NCI-H2171 treated with DMSO at 0.1 percent for 48 hours (cell line): ENCODE measurements at regions not wholly inside any gene's neighbourhood (a gene's known extent, or its start where the extent isn't known, plus 50 kb on each side); places are given as distances from the start of the nearest gene placed in this dataset.

Experiments
- DNase-seq: peaks from one replicate; lab custom pipeline; 2025; lab: John Stamatoyannopoulos, UW

GRCh38 chr14:101026341-101026740 is 122.8 kb upstream of the RTL1 start:
- DNase-seq: no peak

DNA sequence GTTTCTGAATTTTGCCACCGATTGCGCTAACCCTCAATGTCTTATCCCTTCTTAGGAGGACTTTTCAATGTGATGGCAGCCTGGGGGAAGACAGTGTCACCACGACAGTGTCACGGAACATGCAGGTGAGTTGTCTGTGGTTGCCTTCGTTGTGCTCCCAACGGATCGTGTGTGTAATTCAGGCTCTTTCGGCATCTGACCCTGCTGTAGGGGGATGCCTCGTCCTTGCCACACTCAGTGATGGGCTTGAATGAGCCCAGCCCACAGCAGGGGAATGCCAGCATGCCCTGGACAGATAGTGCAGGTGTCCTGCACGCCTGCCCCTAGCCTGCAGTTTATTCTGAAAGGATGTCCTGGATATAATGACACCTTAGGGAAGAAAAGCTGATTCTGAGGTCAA is 123.8 kb upstream of the RTL1 start:
- DNase-seq: no peak

- DNase-seq: no peak
These were observed 124.4 kb upstream of the RTL1 start for GRCh38 chr14:101027966-101028365.

DNA sequence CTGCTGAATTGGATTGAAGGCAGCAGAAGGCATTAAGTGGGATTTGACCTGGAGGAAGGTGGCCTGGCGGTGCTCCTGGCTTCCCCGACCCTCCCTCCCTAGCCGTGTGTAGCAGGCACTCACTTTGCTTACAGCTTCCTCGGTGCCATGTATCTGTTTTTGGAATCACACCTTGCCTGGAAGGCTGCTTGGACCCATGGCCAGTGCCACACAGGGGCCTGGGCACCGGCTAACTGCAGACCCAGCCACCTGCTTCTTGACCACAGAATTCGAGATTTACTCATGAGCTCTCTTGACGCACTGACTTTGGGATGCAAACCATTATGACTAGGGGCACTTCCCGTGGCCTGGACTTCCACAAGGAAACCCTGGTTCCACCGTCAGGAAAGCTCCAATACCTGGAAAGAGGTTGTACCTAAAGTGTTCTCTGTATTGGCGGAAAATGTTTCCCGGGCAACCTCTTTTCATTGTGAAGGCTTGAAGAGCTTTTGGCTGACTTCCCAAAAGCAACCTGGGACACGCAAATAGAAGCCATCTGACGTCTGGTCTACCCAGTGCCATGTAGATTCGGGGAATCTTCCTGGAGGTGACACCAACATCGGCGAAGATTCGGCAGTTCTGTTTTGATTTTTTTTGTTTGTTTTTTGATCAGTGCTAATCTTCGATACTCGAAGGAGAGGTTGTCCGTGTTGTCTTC is 125.6 kb upstream of the RTL1 start:
- peak; percentile 71 for DNase-seq

DNA sequence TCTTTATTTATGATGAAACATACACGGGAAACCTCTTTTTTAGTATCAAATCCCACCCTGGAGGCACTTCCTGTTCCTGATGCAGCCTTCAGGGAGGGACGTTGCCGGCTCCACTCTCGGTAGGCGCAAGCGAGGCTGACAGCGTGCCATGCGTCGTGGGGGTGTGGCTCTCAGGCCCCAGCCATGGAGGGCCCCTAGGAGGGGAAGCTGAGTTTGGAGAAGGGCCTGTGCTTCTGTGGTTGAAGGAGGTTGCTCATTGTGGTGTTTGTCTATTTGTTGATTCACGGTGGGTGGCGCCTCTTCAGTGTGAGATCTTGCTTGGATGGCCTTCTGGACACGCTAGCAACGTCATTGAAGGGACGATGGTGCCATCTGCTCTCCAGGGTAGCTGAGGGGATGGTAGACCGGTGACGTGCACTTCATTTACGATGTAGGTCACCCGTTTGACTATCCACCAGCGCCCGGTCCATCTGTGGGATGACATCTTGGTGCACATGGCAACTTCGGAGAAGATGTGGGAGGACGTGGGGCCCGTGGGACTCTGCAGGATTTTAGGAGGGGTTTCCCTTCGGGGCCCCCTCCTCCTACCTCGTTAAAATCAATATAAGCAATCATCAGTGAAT is 126.3 kb upstream of the RTL1 start:
- no peak for DNase-seq

DNA sequence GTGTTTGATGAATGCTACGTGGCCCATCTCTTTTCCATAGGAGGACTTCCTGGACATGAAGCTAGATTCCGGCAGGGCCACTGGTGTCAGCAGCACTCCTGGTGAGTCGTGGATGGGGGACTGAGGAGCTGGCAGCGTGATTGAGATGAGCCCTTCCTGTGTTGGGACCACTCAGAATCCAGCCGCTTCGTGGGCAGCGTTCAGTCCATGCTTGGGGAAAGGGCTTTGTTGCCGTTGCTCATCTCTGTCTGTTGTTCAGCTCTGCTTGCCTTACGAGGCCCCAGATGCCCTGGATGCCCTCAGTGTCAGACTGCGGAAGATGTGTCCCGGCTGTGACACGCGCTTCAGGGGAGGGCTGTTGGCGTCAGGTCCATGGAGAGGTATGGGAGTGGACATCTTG is 127.1 kb upstream of the RTL1 start:
- DNase-seq: no peak

GRCh38 chr14:101031186-101031585 is 127.7 kb upstream of the RTL1 start:
- DNase-seq: no peak

DNA sequence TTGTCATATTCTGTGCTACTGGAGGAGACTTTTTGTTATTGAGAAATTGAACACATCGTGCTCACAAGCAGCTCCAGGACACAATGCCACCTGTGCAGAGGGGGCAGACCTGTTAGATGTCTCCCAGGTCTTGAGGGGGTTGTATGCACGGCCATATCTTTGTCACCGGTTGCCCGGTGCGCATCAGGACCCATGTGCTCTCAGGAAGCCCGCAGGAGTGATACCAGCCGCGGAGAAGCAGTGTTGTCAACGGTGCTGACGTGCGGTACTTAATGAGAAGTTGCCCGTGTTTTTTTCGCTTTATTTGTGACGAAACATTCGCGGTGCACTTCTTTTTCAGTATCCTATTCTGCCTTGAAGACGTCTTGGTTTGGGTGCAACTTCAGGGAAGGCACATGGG is 128.2 kb upstream of the RTL1 start:
- DNase-seq: no peak

DNA sequence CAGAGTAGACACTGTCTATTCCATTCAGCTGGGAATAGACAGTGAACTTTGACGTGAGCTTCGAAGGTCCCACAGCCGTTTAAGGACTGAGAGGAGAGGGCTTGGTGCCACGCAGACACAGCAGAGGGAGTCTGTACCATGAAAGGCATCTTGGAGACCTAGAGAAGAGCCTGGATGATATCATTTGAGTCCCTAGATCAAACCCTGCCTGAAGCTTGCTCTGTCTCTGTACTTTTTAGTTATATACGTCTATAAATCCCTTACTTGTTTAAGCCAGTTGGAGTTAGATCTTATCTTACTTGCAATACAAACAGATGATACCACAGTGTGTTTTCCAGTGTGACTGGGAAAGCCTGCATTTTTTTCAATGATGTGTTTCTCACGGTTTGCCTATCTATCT is 128.9 kb upstream of the RTL1 start:
- DNase-seq: no peak

- no peak for DNase-seq
These were observed 129.5 kb upstream of the RTL1 start for GRCh38 chr14:101033006-101033405.

DNA sequence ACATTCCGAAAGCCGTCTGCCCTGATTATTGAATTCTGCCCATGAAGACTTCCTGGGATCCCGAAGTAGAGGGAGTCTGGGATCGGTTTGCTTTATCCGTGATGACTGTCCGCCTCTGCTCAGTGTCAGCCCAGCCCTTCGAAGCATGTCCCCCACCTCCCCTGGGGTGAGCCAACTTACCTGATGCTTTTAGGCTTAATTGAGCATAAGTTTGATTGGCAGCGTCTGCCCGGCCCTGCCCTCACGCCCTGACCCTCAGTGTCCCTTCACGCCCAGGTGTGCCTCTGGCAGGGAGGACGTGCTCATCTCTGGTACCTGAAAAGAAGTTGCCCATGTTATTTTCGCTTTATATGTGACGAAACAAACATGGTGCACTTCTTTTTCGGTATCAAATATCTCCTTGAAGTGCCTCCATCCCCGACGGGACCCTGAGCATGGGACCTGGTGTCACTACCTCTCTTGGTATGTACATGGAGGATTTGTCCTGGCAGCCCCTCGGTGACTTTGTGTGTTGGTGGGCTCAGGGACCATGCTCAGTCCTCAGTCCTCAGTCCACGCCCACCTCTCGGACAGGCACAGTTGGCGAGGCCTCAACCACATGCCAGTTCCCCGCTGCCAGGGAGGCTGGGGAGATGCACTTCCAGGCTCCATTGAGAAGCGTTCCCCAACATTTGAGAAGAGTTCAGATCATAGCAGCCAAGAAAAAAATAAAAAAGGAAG is 130.1 kb upstream of the RTL1 start:
- no peak for DNase-seq

DNA sequence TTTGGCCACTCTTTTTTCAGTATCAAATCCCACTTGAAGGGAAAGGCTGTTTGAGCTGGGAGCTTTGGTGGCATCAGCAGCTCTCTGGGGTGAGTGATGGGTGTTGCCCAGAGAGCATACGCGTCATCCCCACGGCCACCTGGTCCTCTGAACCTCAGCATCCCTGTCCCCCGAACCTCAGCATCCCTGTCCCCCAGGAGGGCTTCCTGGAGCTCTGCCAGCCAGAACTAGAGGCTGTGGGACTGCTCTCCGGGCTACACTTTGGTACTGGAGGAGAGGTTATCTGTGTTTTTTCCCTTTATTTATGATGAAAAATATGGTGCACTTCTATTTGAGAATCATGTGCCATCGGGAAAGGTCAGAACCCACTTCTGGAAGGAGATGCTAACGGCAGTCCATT is 131.5 kb upstream of the RTL1 start:
- DNase-seq: no peak

DNA sequence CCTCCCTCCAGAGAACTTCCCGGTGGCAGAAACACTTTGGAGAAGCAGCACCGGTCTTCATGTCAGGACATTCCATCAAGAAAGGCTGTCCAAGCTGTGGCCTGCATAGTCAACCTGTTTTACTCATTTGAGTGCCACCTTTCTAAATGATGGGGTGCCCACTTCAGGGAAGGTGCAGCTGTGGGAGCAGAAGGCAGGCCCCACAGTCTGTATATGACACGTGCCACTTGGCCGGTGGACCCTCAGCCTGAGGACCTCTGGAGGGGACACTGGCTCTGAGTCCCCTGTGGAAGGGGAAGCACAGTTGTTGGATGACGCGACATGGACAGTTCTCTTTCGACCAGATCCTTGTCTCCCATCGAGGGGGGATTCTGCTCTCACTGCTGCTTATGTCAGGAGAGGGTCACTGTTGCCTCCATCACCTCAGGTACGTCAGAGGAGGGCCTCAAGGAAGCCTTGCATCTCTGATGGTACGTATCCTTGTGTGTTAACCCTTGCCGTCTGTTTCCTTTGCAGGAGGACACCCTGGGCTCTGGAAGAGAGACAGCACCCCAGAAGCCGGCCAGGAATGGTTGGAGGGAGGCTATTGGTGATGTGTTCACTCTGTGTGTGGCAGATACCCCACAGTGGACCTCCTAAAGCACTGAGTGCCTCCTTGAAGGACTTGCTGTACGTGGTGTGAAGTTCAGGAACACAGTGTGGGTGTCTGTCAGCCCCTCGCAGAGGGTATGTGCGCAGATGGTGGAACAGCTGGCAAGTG is 132.1 kb upstream of the RTL1 start:
- peak; percentile 68 for DNase-seq

GRCh38 chr14:101037021-101037817 is 133.7 kb upstream of the RTL1 start:
- DNase-seq: no peak

DNA sequence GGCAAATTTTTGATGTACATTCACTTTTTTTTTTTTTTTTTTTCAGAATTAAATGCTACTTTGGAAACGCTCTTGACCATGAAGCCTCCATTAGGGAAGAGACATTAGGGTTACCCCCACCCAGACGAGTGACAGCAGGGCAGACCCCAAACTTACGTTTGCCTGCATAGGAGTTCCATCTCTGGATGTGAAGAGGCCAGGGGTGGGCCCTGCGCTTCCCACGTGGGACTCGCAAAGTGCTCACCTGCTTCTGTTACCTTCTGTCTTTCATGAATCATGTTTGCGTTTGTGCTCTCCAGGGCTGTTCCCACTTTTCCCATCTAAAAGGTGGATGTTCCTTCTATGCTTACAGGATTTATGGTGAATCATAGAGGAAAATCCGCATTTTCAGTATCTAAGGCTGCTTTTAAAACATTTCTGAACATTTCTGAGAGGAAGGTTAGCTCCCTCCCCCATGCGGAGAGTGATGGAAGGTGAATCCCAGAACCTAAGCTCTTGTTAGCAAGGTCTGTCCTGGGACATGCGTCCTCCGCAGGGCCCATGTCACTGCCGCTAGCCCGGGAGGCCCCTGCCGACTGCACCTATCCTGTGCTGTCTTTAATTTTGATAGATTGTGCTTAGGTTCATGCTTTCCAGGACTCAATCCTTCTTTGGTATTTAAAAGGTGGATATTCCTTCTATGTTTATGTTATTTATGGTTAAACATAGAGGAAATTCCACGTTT is 135.7 kb upstream of the RTL1 start:
- no peak for DNase-seq

DNA sequence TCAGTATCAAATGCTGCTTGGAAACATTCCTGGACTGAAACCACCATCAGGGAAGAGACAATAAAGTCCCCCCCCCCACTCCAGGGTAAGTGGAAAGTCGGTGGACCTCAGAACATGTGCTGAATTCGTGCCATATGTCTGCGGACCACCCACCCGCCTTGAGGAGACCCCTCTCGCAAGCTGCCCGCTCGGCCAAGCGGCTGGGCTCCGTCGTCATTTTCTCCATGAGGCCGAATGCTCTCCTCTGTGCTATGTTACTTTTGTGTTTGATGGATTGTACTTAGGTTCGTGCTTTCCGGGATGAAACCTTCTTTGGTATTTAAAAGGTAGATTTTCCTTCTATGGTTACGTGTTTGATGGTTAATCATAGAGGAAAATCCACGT is 136.2 kb upstream of the RTL1 start:
- DNase-seq: no peak

DNA sequence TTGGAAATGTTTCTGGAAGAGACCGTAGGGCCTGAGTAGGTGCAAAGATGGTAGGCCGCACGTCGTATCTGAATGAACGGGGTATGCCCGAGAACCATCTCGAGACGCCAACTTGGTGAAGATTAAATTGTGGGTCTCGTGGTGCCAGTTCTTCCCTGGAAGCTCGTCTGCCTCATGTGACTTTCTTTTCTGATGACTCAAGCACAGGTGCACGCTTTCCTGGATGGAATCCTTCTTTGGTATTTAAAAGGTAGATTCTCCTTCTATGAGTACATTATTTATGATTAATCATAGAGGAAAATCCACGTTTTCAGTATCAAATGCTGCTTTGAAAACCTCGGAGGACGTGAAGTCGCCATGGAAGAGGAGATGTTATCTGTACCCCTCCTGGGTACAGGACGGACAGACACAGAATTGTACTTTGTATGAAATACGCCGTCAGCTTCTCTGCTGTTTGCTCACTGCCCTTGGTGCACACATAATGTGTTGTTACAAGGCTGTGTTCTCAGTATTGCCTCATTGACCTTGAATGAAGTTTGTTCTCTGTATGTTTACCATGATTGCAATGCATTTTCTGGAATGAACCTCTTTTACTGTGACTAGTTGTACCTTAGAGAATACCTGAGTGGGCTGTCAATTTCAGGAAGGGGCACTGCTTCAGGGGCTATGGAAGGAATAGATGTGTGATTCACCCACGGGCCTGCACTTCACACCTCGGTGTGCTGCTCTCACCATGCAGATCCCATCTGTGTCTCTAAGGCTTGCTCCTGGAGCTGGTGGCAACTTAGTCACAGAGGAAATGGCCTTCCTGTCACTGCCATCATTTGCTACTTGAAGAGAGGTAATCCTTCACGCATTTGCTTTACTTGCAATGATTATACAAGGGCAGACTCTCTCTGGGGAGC is 137.3 kb upstream of the RTL1 start:
- DNase-seq: no peak

- DNase-seq: no peak
These were observed 140.4 kb upstream of the RTL1 start for GRCh38 chr14:101043891-101044290.

- DNase-seq: no peak
These were observed 141.2 kb upstream of the RTL1 start for GRCh38 chr14:101044741-101045140.

- DNase-seq: no peak
These were observed 142.0 kb upstream of the RTL1 start for GRCh38 chr14:101045511-101045910.
